H9 (cell line): ENCODE measurements at regions not wholly inside any gene's neighbourhood (a gene's known extent, or its start where the extent isn't known, plus 50 kb on each side); places are given as distances from the start of the nearest gene placed in this dataset.

Experiments used
- DNase-seq: peaks from one replicate; pipeline ENCODE4 v3.0.0-alpha.2; 2017
- H2AFZ ChIP-seq: one replicate; pipeline ENCODE4 v1.6.1; 2013; ENCODE audit warnings: mild to moderate bottlenecking, low read length, control low read depth, moderate library complexity
- H2AK5ac ChIP-seq: 2 replicates; pipeline ENCODE4 v1.6.1; 2013; ENCODE audit warnings: low read length, control low read depth, mixed read lengths; ENCODE audit not compliant: insufficient read length
- H2BK120ac ChIP-seq: one replicate; pipeline ENCODE4 v1.6.1; 2013; ENCODE audit warnings: low read depth, mild to moderate bottlenecking, low read length, control low read depth, inconsistent platforms; ENCODE audit not compliant: poor library complexity, severe bottlenecking
- H2BK12ac ChIP-seq: 2 replicates; pipeline ENCODE4 v1.6.1; 2013; ENCODE audit warnings: low read length, control low read depth, mixed read lengths, low read depth; ENCODE audit not compliant: insufficient read length
- H2BK15ac ChIP-seq: 2 replicates; pipeline ENCODE4 v1.6.1; 2013; ENCODE audit warnings: low read depth, low read length, control low read depth
- H2BK20ac ChIP-seq: one replicate; pipeline ENCODE4 v1.6.1; 2013; ENCODE audit warnings: low read depth, mild to moderate bottlenecking, low read length, control low read depth, inconsistent platforms; ENCODE audit not compliant: poor library complexity, severe bottlenecking
- H2BK5ac ChIP-seq: 2 replicates; pipeline ENCODE4 v1.6.1; 2013; ENCODE audit warnings: low read length, control low read depth, mixed read lengths; ENCODE audit not compliant: insufficient read length
- H3K14ac ChIP-seq: 2 replicates; pipeline ENCODE4 v1.6.1; 2013; ENCODE audit warnings: low read length, control low read depth; ENCODE audit not compliant: insufficient read depth
- H3K18ac ChIP-seq: 2 replicates; pipeline ENCODE4 v1.6.1; 2013; ENCODE audit warnings: low read depth, mild to moderate bottlenecking, mixed read lengths, low read length, control low read depth; ENCODE audit not compliant: insufficient read length
- H3K23ac ChIP-seq: 2 replicates; pipeline ENCODE4 v1.6.1; 2013; ENCODE audit warnings: low read length, control low read depth, mixed read lengths, low read depth; ENCODE audit not compliant: insufficient read length
- H3K23me2 ChIP-seq: 2 replicates; pipeline ENCODE4 v1.6.1; 2013; ENCODE audit warnings: low read depth, mild to moderate bottlenecking, mixed read lengths, low read length, control low read depth; ENCODE audit not compliant: insufficient read length, poor library complexity, severe bottlenecking
- H3K27ac ChIP-seq: 2 replicates; pipeline ENCODE4 v1.5.1; 2013; ENCODE audit warnings: low read length, control low read depth, mixed read lengths, low read depth; ENCODE audit not compliant: insufficient read length
- H3K27me3 ChIP-seq: 2 replicates; pipeline ENCODE4 v1.6.1; 2013; ENCODE audit warnings: low read length, control low read depth, inconsistent platforms; ENCODE audit not compliant: insufficient read depth
- H3K4ac ChIP-seq: 2 replicates; pipeline ENCODE4 v1.6.1; 2013; ENCODE audit warnings: low read depth, mild to moderate bottlenecking, control low read depth, inconsistent platforms, low read length, moderate library complexity
- H3K4me1 ChIP-seq: 2 replicates; pipeline ENCODE4 v1.6.1; 2013; ENCODE audit warnings: low read length, control low read depth, inconsistent platforms; ENCODE audit not compliant: insufficient read depth
- H3K4me2 ChIP-seq: 2 replicates; pipeline ENCODE4 v1.6.1; 2013; ENCODE audit warnings: low read length, control low read depth, mixed read lengths; ENCODE audit not compliant: insufficient read length, insufficient read depth
- H3K56ac ChIP-seq: 2 replicates; pipeline ENCODE4 v1.6.1; 2013; ENCODE audit warnings: low read depth, mild to moderate bottlenecking, mixed read lengths, low read length, control low read depth; ENCODE audit not compliant: insufficient read length
- H3K79me1 ChIP-seq: 2 replicates; pipeline ENCODE4 v1.6.1; 2013; ENCODE audit warnings: low read depth, mild to moderate bottlenecking, moderate library complexity, low read length, control low read depth, inconsistent platforms; ENCODE audit not compliant: insufficient read depth, poor library complexity, severe bottlenecking
- H3K79me2 ChIP-seq: 2 replicates; pipeline ENCODE4 v1.6.1; 2013; ENCODE audit warnings: low read length, control low read depth, inconsistent platforms; ENCODE audit not compliant: insufficient read depth
- H3K9ac ChIP-seq: 2 replicates; pipeline ENCODE4 v1.6.1; 2013; ENCODE audit warnings: low read length, control low read depth, mixed read lengths; ENCODE audit not compliant: insufficient read length; ENCODE audit errors: extremely low read depth
- H3K9me3 ChIP-seq: one replicate; pipeline ENCODE4 v1.6.1; 2013; ENCODE audit warnings: low read depth, low read length, inconsistent platforms; ENCODE audit not compliant: control insufficient read depth
- H3T11ph ChIP-seq: one replicate; pipeline ENCODE4 v1.6.1; 2013; ENCODE audit warnings: mild to moderate bottlenecking, low read length, control low read depth, inconsistent platforms
- H4K20me1 ChIP-seq: one replicate; pipeline ENCODE4 v1.6.1; 2013; ENCODE audit not compliant: control insufficient read depth, insufficient read length, insufficient read depth
- H4K5ac ChIP-seq: 2 replicates; pipeline ENCODE4 v1.6.1; 2013; ENCODE audit warnings: low read depth, mild to moderate bottlenecking, mixed read lengths, low read length, control low read depth; ENCODE audit not compliant: insufficient read length
- H4K8ac ChIP-seq: replicated peaks from 2 replicates; pipeline ENCODE4 v1.6.1; 2013; ENCODE audit warnings: low read length, control low read depth, mixed read lengths, low read depth; ENCODE audit not compliant: insufficient read length
- H4K91ac ChIP-seq: 2 replicates; pipeline ENCODE4 v1.6.1; 2013; ENCODE audit warnings: low read depth, mild to moderate bottlenecking, moderate library complexity, mixed read lengths, low read length, control low read depth; ENCODE audit not compliant: insufficient read length
- H3K27ac Mint-ChIP-seq, 3 experiments: 2 replicates in 2 of 3; 3 replicates in 1 of 3; pipeline ENCODE4 v1.8.0; 2020 to 2021; ENCODE audit warnings: mixed read lengths in 3 of 3, mild to moderate bottlenecking in 1 of 3, moderate library complexity in 1 of 3
- H3K27me3 Mint-ChIP-seq: 2 replicates; pipeline ENCODE4 v1.8.0; 2021; ENCODE audit warnings: low read depth, mild to moderate bottlenecking, moderate library complexity, mixed read lengths
- H3K36me3 Mint-ChIP-seq, 3 experiments: 2 replicates in 2 of 3; 3 replicates in 1 of 3; pipeline ENCODE4 v1.8.0; 2020 to 2021; ENCODE audit warnings: low read depth in 3 of 3, mixed read lengths in 3 of 3; ENCODE audit not compliant: insufficient read depth in 1 of 3
- H3K4me1 Mint-ChIP-seq, 2 experiments: 2 replicates each; pipeline ENCODE4 v1.8.0; 2020; ENCODE audit warnings: mixed read lengths in 2 of 2
- H3K4me3 Mint-ChIP-seq, 2 experiments: 2 replicates in 1 of 2; 3 replicates in 1 of 2; pipeline ENCODE4 v1.8.0; 2020 to 2021; ENCODE audit warnings: mild to moderate bottlenecking in 2 of 2, mixed read lengths in 2 of 2, moderate library complexity in 1 of 2
- H3K9me3 Mint-ChIP-seq, 2 experiments: 2 replicates in 1 of 2; 3 replicates in 1 of 2; pipeline ENCODE4 v1.8.0; 2020; ENCODE audit warnings: mild to moderate bottlenecking in 2 of 2, mixed read lengths in 2 of 2, moderate library complexity in 1 of 2
- WGBS: extraction: QIAGEN DNeasy Blood & Tissue Kit; methylation state at CpG from one replicate; pipeline ENCODE4 v1.1.7; 2013; ENCODE audit warnings: missing lambda C conversion rate, low lambda C conversion rate, mixed read lengths; ENCODE audit not compliant: insufficient read length; ENCODE audit errors: extremely low coverage; 5-methylcytosine and 5-hydroxymethylcytosine counted together
- TF ChIP-seq, protein P1 (sequence below): fragments of 200-600 bp; sonication (generic); conservative IDR thresholded peaks from 3 replicates; pipeline ENCODE4 v1.8.0; 2021; ENCODE audit warnings: antibody characterized with exemption, mild to moderate bottlenecking

GRCh38 chr18:68462148-68462547 is 252.8 kb downstream of the TMX3 start:
- Histone ChIP-seq H3K4ac (no peak overlapping the region), H3K23ac (no peak overlapping the region), H3T11ph (no peak overlapping the region), H3K4me2 (no peak overlapping the region), H3K14ac (no peak overlapping the region), H3K27ac (no peak overlapping the region), H2BK15ac (no peak overlapping the region), H2AK5ac (no peak overlapping the region), H3K9ac (no peak overlapping the region), H2BK5ac (no peak overlapping the region), H3K27me3 (no peaks in the 10 kb centered on the region), H3K23me2 (no peaks in the 10 kb centered on the region), H4K5ac (no peak overlapping the region), H3K79me2 (no peaks in the 10 kb centered on the region), H3K9me3 (no peaks in the 10 kb centered on the region), H4K8ac (no peak overlapping the region), H3K56ac (no peak overlapping the region), H4K91ac (no peak overlapping the region), H2BK20ac (no peak overlapping the region), H2BK120ac (no peak overlapping the region), H3K79me1 (no peaks in the 10 kb centered on the region), H2BK12ac (no peak overlapping the region), H3K4me1 (no peaks in the 10 kb centered on the region), H4K20me1 (no peaks in the 10 kb centered on the region), H3K18ac (no peak overlapping the region), H2AFZ (no peak overlapping the region)
- no peaks in the 10 kb centered on the region; a peak in 1 of 5 replicates for H3K9me3 Mint-ChIP-seq
- H3K27me3 Mint-ChIP-seq: no peaks in the 10 kb centered on the region
- H3K36me3 Mint-ChIP-seq: no peaks in the 10 kb centered on the region
- H3K4me3 Mint-ChIP-seq: no peak overlapping the region
- no peak for DNase-seq
- peaks cover 0 to 4% of the 10 kb centered on the region in 2 experiments; a peak in 1 of 4 replicates for H3K4me1 Mint-ChIP-seq
- no peak overlapping the region for H3K27ac Mint-ChIP-seq
- TF ChIP-seq, protein P1, sequence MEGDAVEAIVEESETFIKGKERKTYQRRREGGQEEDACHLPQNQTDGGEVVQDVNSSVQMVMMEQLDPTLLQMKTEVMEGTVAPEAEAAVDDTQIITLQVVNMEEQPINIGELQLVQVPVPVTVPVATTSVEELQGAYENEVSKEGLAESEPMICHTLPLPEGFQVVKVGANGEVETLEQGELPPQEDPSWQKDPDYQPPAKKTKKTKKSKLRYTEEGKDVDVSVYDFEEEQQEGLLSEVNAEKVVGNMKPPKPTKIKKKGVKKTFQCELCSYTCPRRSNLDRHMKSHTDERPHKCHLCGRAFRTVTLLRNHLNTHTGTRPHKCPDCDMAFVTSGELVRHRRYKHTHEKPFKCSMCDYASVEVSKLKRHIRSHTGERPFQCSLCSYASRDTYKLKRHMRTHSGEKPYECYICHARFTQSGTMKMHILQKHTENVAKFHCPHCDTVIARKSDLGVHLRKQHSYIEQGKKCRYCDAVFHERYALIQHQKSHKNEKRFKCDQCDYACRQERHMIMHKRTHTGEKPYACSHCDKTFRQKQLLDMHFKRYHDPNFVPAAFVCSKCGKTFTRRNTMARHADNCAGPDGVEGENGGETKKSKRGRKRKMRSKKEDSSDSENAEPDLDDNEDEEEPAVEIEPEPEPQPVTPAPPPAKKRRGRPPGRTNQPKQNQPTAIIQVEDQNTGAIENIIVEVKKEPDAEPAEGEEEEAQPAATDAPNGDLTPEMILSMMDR: no peak
- WGBS: no CpG with 5 or more reads among the region's 1 CpG
